Activated CD4-positive, alpha-beta T cell treated with anti-CD3 and anti-CD28 coated beads, Interleukin-2, amount 50 U/mL, for 48 hours (primary cell): ENCODE measurements at regions not wholly inside any gene's neighbourhood (a gene's known extent, or its start where the extent isn't known, plus 50 kb on each side); places are given as distances from the start of the nearest gene placed in this dataset.
"Not testable (repeated sequence)": the region's sequence is repeated elsewhere in the genome, so short reads cannot be mapped to it uniquely, and the experiment has no call there.

Experiments used
- DNase-seq, 2 experiments: peaks; one replicate each; pipeline ENCODE4 v3.0.0-alpha.2; 2020

- DNase-seq, result no peak
Observed at GRCh38 chr10:93222211-93222754, 148.6 kb downstream of the CYP26A1 start.

DNA sequence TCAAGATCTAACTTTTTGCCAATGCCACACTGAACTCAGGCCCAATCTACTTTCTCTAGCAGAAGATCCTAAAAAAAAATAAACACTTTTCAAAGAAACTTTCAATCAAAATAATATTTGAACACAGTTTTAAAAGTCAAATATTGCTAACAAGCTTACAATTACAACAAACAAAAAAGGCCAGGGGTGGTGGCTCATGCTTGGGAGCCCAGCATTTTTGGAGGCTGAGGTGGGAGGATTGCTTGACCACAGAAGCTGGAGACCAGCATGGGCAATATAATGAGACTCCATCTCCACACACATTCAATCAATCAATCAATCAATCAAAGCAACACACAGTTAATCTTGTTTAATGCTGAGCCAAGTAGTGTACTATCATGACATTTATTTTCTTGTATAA lies 149.2 kb downstream of the CYP26A1 start:
- no peak for DNase-seq

GRCh38 chr10:93223336-93223735 lies 149.6 kb downstream of the CYP26A1 start:
- no peak for DNase-seq

GRCh38 chr10:93224005-93224779 lies 150.5 kb downstream of the CYP26A1 start:
- no peak for DNase-seq

GRCh38 chr10:93225938-93226337 lies 152.2 kb downstream of the CYP26A1 start:
- DNase-seq, result no peak

DNA sequence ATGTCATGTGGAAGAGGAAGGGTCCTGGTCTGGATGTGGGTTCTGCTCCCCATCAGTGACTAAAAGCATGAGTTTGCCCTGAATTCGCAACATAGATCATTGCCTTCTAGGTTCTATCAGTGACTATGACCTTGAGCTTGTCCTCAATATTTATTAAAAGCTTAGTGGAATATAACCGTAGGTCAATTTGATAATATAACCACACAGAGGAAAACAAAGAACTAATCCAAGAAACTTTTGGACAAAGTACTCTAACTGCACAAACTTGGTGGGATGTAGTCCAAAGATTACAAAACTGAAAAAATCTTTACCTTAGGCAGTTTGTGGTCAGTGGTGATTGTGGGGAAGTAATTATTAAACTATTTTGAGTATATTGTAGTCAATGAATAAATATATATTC lies 152.9 kb downstream of the CYP26A1 start:
- no peak for DNase-seq

DNA sequence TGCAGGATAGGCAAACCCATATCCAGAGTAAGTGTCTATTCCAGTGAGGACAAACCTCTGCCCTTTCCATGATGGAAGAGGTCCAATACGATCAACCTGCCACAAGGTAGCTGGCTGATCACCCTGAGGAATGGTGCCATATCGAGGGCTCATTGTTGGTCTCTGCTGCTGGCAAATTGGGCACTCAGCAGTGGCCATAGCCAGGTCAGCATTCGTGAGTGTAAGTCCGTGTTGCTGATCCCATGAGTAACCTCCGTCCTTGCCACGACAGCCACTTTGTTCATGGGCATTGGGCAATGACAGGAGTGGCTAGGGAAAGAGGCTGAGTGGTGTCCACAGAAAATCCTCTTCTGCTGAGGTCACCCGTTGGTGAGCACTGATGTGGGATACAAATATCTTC lies 156.9 kb downstream of the CYP26A1 start:
- DNase-seq, result not testable (repeated sequence)

DNA sequence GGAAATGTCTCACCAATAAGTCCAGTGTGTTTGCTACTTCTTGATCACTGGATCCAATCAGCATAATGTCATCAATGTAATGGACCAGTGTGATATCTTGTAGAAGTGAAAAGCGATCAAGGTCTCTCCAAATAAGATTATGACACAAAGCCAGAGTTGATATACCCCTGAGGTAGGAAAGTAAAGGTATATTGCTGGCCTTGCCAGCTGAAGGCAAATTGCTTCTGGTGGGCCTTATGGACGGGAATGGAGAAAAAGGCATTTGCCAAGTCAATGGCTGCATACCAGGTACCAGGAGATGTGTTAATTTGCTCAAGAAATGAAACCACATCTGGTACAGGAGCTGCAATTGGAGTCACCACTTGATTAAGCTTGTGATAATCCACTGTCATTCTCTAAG lies 158.5 kb downstream of the CYP26A1 start:
- not testable (repeated sequence) for DNase-seq

- DNase-seq, result not testable (repeated sequence)
Observed at GRCh38 chr10:93234940-93235339, 161.2 kb downstream of the CYP26A1 start.

- no peak for DNase-seq
Observed at GRCh38 chr10:93235686-93236085, 162.0 kb downstream of the CYP26A1 start.

GRCh38 chr10:93236393-93237040 lies 162.8 kb downstream of the CYP26A1 start:
- DNase-seq, result no peak

DNA sequence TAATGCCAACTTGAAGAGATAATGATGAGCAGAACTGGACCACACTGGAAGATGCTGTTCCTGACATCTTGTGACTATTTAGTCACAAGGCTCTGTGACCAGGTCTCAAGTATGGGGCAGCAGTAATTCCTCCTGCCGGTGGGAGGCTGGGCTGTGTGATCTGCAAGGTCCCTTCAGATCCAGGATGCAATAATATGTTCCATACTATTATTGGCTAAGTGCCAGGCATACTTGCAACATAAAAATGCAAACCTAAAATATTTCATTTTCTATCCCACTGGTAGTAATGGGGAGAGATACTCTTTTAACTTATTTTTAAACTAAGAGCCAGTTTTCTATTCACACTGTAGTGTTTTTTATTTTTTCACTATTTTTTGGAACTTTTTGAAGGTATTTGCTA lies 171.5 kb downstream of the CYP26A1 start:
- DNase-seq, result no peak

GRCh38 chr10:93245779-93246178 lies 172.1 kb downstream of the CYP26A1 start:
- no peak for DNase-seq

DNA sequence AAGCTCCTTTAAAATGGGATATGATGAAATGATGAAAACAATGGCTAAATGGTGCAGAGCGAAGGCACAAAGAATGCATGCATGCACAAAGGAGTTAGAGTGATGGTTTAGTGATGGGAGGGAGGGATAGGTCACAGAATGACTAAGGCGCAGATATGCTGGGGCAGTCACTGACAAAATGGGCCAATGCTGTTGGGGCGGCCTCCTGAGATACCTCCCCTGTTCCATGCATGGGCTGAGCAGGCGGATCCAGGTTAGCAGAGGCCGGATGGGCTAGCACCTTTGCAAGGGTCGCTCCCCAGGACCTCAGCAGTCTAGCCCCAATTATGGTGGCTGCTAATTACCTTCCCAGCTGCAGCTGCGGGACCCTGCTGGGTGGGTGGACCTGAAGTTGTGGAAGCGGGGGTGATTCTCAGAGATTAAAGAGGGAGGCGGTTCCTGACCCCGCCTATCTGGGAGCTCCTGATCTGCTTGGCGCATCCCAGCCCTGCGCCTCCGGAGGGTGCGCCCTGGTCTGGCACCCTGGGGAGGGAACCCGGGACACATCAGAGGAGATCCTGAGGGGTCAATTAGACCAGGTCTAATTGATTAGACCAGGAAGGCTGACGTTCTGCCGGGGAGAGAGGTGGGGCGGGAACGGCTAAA lies 175.0 kb downstream of the CYP26A1 start:
- no peak for DNase-seq

DNA sequence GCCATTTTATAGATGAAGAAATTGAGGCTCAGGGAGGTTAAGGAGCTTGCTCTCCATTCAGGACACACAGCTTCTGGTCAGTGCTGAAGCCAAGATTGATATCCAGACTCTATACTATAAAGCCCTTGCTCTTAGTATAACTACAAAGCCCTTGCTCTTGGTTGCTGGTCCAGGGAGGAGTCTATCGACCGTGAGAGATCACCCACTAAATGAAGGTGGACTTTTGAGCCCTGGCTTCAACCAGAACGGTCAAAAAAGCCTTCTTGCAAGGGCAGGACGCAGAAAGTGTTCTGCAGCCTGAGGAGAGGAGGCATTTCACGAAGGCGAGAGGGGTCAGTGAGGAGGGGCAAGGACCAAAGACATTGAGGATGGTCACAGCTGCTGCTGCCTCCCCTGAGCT lies 176.3 kb downstream of the CYP26A1 start:
- no peak for DNase-seq

DNA sequence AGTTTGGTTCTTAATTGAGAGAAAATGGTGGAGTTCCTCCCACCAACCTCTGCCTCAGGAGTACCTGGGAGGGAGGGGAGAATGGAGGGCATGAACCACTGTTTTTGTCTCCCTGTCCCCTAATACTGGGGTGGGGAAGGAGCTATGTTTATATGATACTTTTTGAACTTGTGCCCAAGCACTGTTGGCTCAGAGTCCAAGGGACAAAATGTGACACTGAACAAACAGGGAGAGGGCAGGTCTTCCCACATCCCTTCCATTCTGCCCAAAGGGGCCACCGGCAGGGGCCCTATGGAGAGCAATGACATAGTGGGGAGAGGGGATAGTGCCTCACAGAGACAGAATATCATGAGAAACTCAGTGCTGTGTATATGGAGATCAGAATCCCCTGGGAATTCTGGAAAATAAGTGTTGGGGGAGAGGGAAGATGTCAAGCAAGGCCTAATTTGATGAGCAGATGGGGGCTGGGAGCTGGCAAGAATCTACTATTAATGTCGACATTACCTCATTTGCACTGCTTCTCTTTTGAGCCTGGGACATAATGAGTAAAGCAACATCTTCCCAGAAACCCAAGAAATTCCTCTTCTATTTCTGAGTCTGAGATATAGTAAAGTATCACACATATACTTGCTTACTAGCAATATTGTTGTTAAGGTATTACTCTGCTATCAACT lies 180.6 kb downstream of the CYP26A1 start:
- DNase-seq, result no peak

DNA sequence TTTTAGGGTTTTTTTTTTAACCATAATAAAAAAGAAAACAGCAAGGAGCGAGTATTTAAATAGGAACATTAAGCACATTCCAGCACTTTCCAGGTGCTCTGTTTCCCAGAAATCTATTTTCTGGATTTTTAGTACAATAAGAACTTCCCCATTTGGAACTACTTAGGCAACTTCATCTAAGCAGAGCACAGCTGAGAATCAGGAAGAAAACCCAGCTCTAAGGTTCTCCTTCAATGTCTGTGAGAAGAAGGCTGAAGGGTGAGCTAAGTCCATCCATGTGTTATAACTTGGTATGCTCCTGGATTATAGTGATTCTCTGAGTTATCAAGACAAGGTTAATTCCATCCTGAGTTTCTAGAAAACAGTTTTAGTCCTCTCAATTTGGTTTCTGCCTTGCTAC lies 181.9 kb downstream of the CYP26A1 start:
- no peak for DNase-seq
